GM12875 (cell line): ENCODE measurements at regions not wholly inside any gene's neighbourhood (a gene's known extent, or its start where the extent isn't known, plus 50 kb on each side); places are given as distances from the start of the nearest gene placed in this dataset.

Experiments used
- H3K4me3 ChIP-seq: one replicate; pipeline ENCODE4 v1.5.1; 2011; ENCODE audit warnings: low read depth, low read length, control low read depth
- CTCF ChIP-seq: IDR thresholded peaks from 2 replicates; pipeline ENCODE4 v1.5.1; 2011; ENCODE audit warnings: low read depth, mild to moderate bottlenecking, control low read depth, inconsistent platforms, low read length, moderate library complexity, borderline replicate concordance; ENCODE audit not compliant: insufficient read depth

GRCh38 chr18:21179590-21180220, 62.3 kb upstream of the GREB1L start:
- TF ChIP-seq CTCF: peak; percentile 60; the same call in 1 of the 2 replicates

GRCh38 chr18:21180588-21180987, 61.4 kb upstream of the GREB1L start:
- no peak for TF ChIP-seq CTCF

More at GRCh38 chr18:21179590-21180220, 62.3 kb upstream of the GREB1L start:
- no peak overlapping the region for H3K4me3 ChIP-seq

GRCh38 chr18:21181766-21182165, 60.3 kb upstream of the GREB1L start:
- H3K4me3 ChIP-seq: no peak overlapping the region
- TF ChIP-seq CTCF: no peak

More at GRCh38 chr18:21180588-21180987, 61.4 kb upstream of the GREB1L start:
- H3K4me3 ChIP-seq: no peak overlapping the region

GRCh38 chr18:21183670-21184069, 58.4 kb upstream of the GREB1L start:
- no peak for TF ChIP-seq CTCF
- H3K4me3 ChIP-seq: no peak overlapping the region

- no peak overlapping the region for H3K4me3 ChIP-seq
- TF ChIP-seq CTCF: no peak
Observed at GRCh38 chr18:21184396-21184996, 57.5 kb upstream of the GREB1L start.

GRCh38 chr18:21187886-21188285, 54.1 kb upstream of the GREB1L start:
- TF ChIP-seq CTCF: no peak
- H3K4me3 ChIP-seq: no peak overlapping the region
